Kidney (tissue), 13 donors: ENCODE measurements at regions not wholly inside any gene's neighbourhood (a gene's known extent, or its start where the extent isn't known, plus 50 kb on each side); places are given as distances from the start of the nearest gene placed in this dataset.

ENCODE experiments used
- DNase-seq, 5 donors: peaks; one replicate each; pipeline ENCODE4 v3.0.0-alpha.2; 2013 to 2020
- FAIRE-seq: peaks from 2 replicates; lab custom pipeline; 2012; peaks lifted over from hg19 to GRCh38; lab: Jason Lieb, UNC
- H3K27ac ChIP-seq, 2 donors: one replicate each; pipeline ENCODE4 v1.7.0; 2013; ENCODE audit warnings: low read depth in 2 of 2, low read length in 2 of 2, inconsistent platforms in 1 of 2
- H3K27me3 ChIP-seq: one replicate; pipeline ENCODE4 v1.7.1; 2013; ENCODE audit warnings: low read length, inconsistent platforms; ENCODE audit not compliant: control insufficient read depth, insufficient read depth
- H3K36me3 ChIP-seq, 3 donors: one replicate each; pipeline versions ENCODE4 v1.7.0 to v1.7.1; 2013; ENCODE audit warnings: low read length in 3 of 3, control low read depth in 1 of 3, inconsistent platforms in 1 of 3; ENCODE audit not compliant: insufficient read depth in 3 of 3, control insufficient read depth in 2 of 3
- H3K4me1 ChIP-seq, 3 donors: one replicate each; pipeline versions ENCODE4 v1.7.0 to v1.7.1; 2013; ENCODE audit warnings: low read length in 3 of 3, inconsistent platforms in 1 of 3, low read depth in 1 of 3; ENCODE audit not compliant: control insufficient read depth in 2 of 3, insufficient read depth in 2 of 3
- H3K4me3 ChIP-seq, 3 donors: one replicate each; pipeline versions ENCODE4 v1.7.0 to v1.8.1; 2013; ENCODE audit warnings: low read length in 3 of 3, control low read depth in 1 of 3, inconsistent platforms in 1 of 3
- H3K9ac ChIP-seq, 3 donors: one replicate each; pipeline versions ENCODE4 v1.7.0 to v1.7.1; 2013; ENCODE audit warnings: low read length in 3 of 3, control low read depth in 1 of 3, inconsistent platforms in 1 of 3
- H3K9me3 ChIP-seq, 3 donors: one replicate each; pipeline versions ENCODE4 v1.7.0 to v1.7.1; 2013; ENCODE audit warnings: low read length in 3 of 3, control low read depth in 1 of 3, inconsistent platforms in 1 of 3; ENCODE audit not compliant: control insufficient read depth in 2 of 3, insufficient read depth in 1 of 3
- CTCF ChIP-seq: IDR thresholded peaks from 3 replicates; pipeline ENCODE4 v1.5.1; 2012; ENCODE audit warnings: mild to moderate bottlenecking, moderate library complexity, borderline replicate concordance; ENCODE audit not compliant: insufficient read depth; ENCODE audit errors: extremely low read depth
- intact Hi-C: fragments of 100-400 bp; cut with DNase I; formaldehyde crosslinking; loops from one replicate; pipeline ENCODE4 v1.11.1; 2022
- donor health status: control.
- donor health status: control.
- donor health status: control.
- donor health status: control.
- donor health status: control.
- donor health status: DM: yes; HTN: yes; CAD: no.
- donor health status: Normal renal cell carcinoma (clear cell type).

- Histone ChIP-seq H3K4me1 (peaks cover 0 to 2% (median 0%) of the 10 kb centered on the region in 3 donors), H3K4me3 (no peak overlapping the region), H3K9ac (no peak overlapping the region), H3K27me3 (no peaks in the 10 kb centered on the region), H3K9me3 (no peaks in the 10 kb centered on the region), H3K27ac (no peak overlapping the region), H3K36me3 (no peaks in the 10 kb centered on the region)
- FAIRE-seq (peak; percentile 72), DNase-seq (peak in 2 of 5 donors; percentile 76 to 82)
- intact Hi-C loops: no loop called here
- peak; percentile 84 for TF ChIP-seq CTCF
Observed at GRCh38 chr3:102225407-102226132, 209.2 kb upstream of the ZPLD1 start.

- Histone ChIP-seq H3K27ac (no peak overlapping the region), H3K27me3 (no peaks in the 10 kb centered on the region), H3K9ac (no peak overlapping the region), H3K4me3 (no peak overlapping the region), H3K36me3 (no peaks in the 10 kb centered on the region), H3K4me1 (peaks cover 0 to 2% (median 0%) of the 10 kb centered on the region in 3 donors), H3K9me3 (no peaks in the 10 kb centered on the region)
- intact Hi-C loops: no loop called here
- DNase-seq (no peak), FAIRE-seq (no peak)
- TF ChIP-seq CTCF: no peak
Observed at GRCh38 chr3:102226463-102226862, 208.4 kb upstream of the ZPLD1 start.

- peak; percentile 39 to 91 (median 88) for DNase-seq
- H3K9ac ChIP-seq: no peak overlapping the region
- TF ChIP-seq CTCF: peak; percentile 98
- no peak for FAIRE-seq
- H3K9me3 ChIP-seq: no peaks in the 10 kb centered on the region
- H3K36me3 ChIP-seq: no peaks in the 10 kb centered on the region
- H3K27me3 ChIP-seq: no peaks in the 10 kb centered on the region
- no peak overlapping the region for H3K4me3 ChIP-seq
- intact Hi-C loops: no loop called here
- H3K27ac ChIP-seq: no peak overlapping the region
- H3K4me1 ChIP-seq: peaks cover 0 to 6% (median 0%) of the 10 kb centered on the region in 3 donors
Observed at GRCh38 chr3:102229062-102229655, 205.7 kb upstream of the ZPLD1 start.
